ENCODE measurements at regions not wholly inside any gene's neighbourhood (a gene's known extent, or its start where the extent isn't known, plus 50 kb on each side); places are given as distances from the start of the nearest gene placed in this dataset.
A peak's percentile ranks its signal among the peaks of the same experiment; 100 is the strongest.

GRCh38 chr9:29659014-29659413 is 2085.7 kb upstream of the C9orf72 start:
- DNase-seq: no peak

GRCh38 chr9:29659736-29660135 is 2086.5 kb upstream of the C9orf72 start:
- DNase-seq: no peak

GRCh38 chr9:29668732-29669131 is 2095.5 kb upstream of the C9orf72 start:
- DNase-seq: no peak

- no peak for DNase-seq
Measured at GRCh38 chr9:29669613-29670012, 2096.3 kb upstream of the C9orf72 start.

DNA sequence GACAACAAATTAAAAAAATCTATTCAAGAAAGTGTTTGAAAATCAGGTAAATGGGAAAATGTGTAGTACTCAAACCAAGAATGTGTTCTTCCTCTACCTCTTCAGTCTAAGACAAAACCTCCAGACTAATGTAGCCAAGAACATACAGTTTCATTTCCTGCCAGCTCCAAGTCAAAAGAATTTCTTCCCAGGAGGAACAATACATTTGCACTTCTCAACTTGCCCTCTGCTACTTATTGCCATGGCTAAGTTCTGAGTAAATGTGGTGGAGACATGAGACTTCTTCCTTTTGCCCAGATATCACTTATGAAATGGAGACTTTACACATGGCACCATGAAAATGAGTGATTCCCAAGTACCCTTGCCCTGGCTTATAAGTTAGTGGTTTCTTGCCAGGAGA is 2112.2 kb upstream of the C9orf72 start:
- no peak for DNase-seq

GRCh38 chr9:29691145-29691544 is 2117.9 kb upstream of the C9orf72 start:
- DNase-seq: no peak

- peak; percentile 76 for DNase-seq
Measured at GRCh38 chr9:29691758-29692407, 2118.6 kb upstream of the C9orf72 start.

- DNase-seq: no peak
Measured at GRCh38 chr9:29697011-29697410, 2123.7 kb upstream of the C9orf72 start.

- DNase-seq: no peak
Measured at GRCh38 chr9:29701559-29701958, 2128.3 kb upstream of the C9orf72 start.

DNA sequence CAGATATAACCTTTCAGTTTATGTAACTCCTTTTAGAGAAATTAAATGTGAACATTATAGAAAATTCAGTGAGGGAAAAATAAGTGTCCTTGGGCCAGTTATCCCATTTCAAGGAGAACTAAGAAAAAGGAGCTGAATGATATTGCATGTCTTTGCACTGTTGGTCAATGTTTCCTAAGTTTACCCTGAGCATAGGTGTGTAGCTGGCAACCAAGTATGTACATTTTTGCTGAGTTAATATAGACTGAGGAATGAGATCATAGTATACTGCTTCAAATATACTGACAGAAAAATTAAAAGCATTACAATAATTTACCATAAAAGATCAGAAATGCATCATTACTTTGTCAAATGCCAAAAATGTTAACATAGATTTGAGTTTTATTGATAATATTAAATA is 2128.7 kb upstream of the C9orf72 start:
- no peak for DNase-seq

DNA sequence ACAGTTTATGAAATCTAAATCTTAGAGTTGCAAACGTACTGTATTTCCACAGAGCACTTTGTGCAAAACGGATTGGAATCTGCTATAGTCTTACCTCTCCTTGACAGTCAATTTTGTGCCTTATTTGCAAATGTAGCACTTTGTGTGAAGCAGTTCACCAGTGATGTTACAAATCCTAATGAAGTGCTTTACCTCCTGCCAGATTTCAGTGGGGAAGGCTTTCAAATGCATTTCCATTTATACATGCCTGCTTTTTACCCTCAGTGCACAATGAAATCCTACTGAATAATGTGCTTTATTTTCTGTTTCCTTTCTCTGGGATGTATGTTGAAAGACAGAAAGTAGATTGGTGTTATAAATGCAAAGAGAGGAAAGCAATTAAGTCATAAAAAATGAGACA is 2141.6 kb upstream of the C9orf72 start:
- DNase-seq: no peak

- no peak for DNase-seq
Measured at GRCh38 chr9:29717631-29718030, 2144.3 kb upstream of the C9orf72 start.

DNA sequence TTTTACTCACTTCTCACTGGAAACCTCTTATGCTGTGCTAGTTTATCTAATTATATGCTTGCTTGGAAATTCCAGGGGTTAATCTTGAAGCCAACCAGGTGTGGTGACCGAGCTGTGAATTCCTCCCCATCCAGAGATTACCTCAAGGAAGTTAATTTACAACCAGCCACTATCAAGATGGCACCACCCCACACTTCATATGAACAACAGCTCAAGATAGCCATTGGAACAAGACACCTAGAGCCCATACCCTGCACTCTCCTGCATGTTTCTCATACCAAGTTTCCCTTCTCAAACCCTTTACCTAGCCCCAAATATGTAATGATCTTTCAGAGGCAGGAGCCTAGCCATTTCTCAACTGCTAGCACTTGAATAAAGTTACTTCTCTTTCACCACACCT is 2156.9 kb upstream of the C9orf72 start:
- DNase-seq: no peak

DNA sequence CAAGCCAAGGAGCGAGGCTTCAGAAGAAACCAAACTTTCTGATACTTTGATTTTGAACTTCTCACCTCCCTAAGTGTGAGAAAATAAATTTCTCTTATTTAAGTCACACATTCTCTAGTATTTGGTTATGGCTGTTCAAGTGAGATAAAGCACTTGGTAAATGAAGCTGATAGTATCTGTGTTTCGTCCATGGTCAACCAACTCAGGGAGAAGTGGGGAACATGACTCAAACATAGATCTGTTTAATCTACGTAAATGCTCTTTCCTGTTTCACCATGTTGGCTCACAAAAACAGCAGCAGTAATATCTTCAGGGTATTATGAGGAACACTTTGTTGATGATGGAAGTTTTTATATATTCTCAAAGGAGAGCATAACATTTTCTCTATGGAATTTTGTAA is 2167.2 kb upstream of the C9orf72 start:
- no peak for DNase-seq

GRCh38 chr9:29741169-29741568 is 2167.9 kb upstream of the C9orf72 start:
- DNase-seq: no peak

- DNase-seq: no peak
Measured at GRCh38 chr9:29750062-29750461, 2176.8 kb upstream of the C9orf72 start.

DNA sequence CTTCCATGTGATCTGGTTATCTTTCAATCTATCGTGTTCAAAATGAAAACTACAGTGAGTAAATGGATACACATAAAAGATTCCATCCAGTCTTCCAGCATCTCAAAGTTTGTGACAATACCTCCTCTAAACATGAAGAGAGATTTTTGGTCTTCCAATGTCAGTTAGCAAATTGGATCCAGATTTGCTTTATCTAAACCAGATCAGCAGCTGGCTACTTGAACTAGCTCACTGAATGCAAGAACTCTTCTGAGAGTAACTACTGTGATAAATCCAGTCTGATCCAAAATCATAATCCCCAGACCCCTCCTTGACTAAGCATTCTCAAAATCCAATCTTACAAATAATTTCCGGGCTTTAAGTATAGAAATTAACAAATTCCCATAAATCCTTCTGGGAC is 2177.9 kb upstream of the C9orf72 start:
- no peak for DNase-seq

GRCh38 chr9:29753638-29754037 is 2180.4 kb upstream of the C9orf72 start:
- DNase-seq: no peak

- DNase-seq: no peak
Measured at GRCh38 chr9:29769019-29769418, 2195.7 kb upstream of the C9orf72 start.

- peak; percentile 3 for DNase-seq
Measured at GRCh38 chr9:29773676-29774075, 2200.4 kb upstream of the C9orf72 start.

DNA sequence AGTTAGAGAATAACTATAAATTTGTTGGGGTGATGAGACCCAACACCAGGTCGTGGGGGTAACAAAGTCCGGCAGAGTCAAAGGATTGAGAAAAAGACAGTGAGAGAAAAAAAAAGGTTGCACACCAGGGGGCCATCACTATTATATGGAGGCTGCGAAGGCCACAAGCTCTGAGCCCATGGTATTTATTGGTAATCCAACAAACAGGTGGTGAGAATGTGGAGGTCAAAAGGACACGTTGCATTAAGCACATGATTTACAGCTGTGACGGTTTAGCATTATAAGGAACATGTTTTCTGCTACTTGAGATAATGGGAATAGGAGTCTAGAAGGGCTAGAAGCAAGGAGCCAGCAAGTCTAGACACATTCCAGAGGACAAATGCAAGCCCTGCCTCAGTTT is 2202.2 kb upstream of the C9orf72 start:
- no peak for DNase-seq

DNA sequence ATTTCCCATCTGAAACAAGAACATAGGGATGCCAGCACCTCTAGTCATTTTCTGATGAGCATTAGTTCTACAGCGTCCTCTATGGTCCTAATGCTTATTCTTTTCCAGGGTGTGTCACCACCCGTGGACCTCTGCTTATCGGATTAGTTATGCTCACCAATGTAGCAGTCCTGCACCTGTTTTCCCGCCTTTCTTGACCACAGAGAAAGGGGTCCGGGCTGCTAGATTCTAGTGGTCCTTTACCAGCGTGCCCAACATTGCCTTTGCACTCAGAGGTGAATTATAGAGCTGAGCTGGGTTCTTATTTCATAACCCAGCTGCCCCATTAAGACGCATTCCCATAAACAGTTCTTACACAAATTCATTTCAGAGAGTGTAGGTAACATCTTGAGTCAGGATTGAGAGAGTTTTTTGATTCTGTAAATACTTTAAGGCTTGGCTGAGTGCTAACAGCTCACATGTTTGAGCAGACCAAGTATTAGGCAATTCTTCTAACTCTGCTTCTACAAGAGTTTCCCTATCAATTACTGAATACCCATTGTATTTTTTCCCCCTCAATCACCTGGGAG is 2205.1 kb upstream of the C9orf72 start:
- DNase-seq: no peak

DNA sequence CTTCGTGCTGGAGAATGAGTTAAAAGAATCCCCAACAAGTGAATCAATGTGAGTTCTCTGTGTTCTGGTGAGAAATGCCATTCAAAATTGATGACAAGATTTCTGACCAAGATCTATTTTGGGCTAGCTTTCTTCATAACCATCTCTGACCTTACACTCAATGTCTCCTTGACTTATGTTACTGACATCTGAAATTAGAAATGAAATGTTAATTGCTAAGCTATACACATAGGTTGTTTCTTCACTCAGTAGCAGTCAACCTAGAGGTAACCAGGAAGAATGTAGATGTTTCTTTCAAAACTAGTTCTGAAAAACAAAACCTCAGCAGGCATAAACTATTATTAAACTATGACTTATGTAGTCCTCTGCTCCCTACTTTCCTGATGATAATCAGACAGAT is 2220.7 kb upstream of the C9orf72 start:
- no peak for DNase-seq

GRCh38 chr9:29796291-29796952 is 2223.1 kb upstream of the C9orf72 start:
- DNase-seq: no peak

DNA sequence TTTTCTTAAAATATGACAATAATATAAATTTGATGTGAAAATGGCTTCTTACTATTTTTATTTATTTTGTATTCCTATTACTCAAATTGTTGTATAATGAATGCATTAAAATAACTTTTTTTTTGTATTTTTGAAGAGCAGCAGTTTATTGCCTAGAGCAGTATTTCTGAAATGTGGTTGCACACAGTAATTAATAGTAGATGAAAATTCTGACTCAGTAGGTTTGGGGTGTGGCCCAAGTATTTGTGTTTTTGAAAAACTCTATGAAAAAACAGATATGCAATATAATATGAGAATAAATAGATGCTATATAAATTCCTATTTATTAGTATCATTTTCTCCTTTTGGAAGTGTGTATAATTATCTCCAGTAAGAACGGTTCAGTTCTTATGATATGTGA is 2225.3 kb upstream of the C9orf72 start:
- DNase-seq: no peak
